HCEC 1CT (cell line): ENCODE measurements at regions not wholly inside any gene's neighbourhood (a gene's known extent, or its start where the extent isn't known, plus 50 kb on each side); places are given as distances from the start of the nearest gene placed in this dataset.
"Not testable (repeated sequence)": the region's sequence is repeated elsewhere in the genome, so short reads cannot be mapped to it uniquely, and the experiment has no call there.

Source experiments
- DNase-seq: peaks from one replicate; pipeline ENCODE4 v3.0.0-alpha.2; 2017

DNA sequence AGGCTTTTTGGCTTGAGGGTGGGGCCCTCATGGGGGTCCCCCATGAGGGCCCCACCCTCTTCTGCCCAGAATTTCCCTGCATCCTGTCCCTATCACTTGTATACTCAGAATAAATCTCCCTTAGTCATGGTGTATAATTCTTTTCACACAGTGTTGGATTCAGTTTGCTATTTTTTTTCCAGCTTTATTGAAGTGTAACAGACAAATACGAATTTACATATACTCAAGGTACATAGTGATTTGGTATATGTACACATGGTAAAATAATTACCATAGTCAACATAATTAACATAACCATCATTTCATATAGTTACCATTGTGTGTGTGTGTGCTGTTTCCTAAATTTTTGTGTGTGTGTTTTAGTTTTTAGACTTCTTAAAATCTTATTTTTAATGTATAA is 289.4 kb downstream of the CNTNAP3B start:
- not testable (repeated sequence) for DNase-seq

DNA sequence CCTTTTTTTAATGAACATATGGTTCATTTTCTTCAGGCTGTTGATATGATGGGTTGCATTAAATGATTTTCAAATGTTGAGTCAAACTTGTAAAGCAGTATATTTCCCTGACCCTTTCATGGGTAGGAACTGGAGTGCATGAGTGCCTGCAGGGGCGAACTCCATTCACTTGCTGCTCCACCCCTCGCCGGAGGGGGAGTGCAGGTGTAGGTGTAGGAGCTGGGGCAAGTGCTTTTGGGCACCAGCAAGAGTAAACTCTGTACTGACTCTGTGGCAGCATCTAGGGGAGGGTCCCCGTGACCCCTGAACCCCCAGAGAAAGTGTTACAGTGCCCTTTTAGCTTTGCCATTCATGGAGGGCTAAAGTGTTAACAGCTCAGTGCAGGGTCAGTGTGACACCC is 290.3 kb downstream of the CNTNAP3B start:
- not testable (repeated sequence) for DNase-seq

DNA sequence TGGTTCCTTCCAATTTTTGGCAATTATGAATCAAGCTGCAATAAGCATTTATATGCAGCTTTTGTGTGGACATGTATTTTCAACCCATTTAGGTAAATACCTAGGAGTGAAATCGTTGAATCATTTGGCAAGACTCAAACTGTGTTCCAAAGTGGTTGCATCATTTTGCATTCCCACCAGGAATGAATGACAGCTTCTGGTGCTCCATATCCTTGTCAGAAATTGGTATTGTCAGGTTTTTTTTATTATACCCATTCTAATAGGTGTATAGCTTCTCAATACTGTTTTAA is 290.7 kb downstream of the CNTNAP3B start:
- not testable (repeated sequence) for DNase-seq

GRCh38 chr9:41837684-41838561 is 291.3 kb downstream of the CNTNAP3B start:
- not testable (repeated sequence) for DNase-seq

- not testable (repeated sequence) for DNase-seq
These were observed 296.1 kb downstream of the CNTNAP3B start for GRCh38 chr9:41833108-41833507.

- not testable (repeated sequence) for DNase-seq
These were observed 304.5 kb downstream of the CNTNAP3B start for GRCh38 chr9:41824723-41825122.

DNA sequence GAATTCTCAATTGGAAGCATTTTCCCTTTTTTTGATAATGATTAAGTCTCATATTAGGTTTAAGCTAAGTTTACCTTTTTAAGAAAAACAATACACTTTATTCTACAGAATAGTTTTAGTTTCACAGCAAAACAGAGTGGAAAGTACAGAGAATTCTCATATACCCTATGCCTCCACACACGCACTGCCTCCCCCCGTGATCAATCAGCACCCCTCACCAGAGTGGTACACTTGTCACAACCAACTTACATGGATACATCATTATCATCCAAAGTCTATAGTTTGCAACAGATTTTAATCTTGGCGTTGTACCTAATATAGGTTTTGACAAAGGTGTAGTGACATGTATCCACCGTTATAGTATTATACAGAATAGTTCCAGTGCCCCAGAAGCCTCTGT is 326.5 kb downstream of the CNTNAP3B start:
- DNase-seq, result not testable (repeated sequence)

GRCh38 chr9:41798684-41799083 is 330.5 kb downstream of the CNTNAP3B start:
- not testable (repeated sequence) for DNase-seq

DNA sequence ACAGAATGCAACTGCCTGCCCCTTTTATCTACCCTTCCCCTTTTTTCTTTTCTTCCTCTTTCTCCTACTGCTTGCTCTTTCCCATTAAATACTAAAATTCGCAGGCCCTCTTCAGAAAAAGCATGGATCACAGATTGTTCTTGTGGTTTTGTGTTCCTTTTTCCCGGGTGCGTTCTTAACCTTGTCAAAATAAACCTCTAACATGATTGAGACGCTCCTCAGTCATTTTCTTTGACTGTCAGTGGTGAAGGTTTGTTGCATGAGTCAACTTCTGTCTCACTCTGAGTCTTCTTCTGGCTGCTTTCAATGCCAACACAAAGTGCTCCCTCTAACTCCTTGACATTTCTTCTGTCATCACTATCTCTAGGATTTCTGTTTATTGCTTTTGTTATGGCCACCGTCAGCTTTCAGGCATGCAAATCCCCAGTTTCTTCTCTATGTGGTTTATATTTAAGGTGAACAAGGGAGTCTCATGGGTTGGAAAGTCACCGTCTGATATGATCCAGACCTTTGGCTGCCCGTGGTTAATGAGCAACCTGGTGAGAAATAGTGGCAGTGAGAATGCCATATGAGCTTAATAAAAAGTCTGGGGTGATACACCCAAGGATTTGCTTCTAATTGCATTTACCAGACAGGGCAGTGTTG is 338.4 kb downstream of the CNTNAP3B start:
- not testable (repeated sequence) for DNase-seq

DNA sequence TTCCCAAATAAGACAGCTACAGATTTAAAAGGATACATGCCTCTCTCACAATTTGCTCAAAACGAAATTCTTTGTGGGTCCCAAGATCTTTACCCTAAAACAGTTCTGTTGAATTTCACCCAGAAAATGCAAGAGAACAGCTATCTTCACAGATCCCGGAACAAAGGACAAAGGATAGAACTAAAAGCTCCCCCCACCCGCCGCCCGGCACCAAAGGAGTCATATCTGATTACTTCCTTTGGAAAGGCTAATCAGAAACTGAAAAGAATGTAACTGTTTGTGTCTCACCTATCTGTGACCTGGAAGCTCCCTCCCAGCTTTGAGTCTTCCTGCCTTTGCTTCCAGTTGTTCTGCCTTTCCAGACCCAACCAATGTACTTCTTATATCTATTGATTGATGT is 339.2 kb downstream of the CNTNAP3B start:
- not testable (repeated sequence) for DNase-seq

DNA sequence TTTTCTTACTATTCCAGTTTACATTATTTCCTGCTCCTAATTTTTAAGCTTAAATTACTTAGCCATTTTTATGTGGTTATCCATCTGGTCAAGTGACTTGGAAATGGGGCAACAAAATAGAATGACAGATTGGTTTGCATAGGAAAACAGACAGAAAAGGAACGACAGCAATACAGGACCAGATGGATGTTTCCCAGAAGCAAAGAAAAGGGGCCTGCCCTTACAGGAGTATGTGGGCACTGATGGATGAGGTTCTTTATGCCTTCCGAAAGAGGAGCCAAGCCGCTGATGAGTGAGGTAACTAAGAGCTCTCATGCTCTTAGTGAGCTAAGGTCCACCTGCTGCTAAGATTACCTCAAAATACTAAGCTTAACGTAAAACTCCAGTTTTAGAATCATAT is 339.8 kb downstream of the CNTNAP3B start:
- DNase-seq, result not testable (repeated sequence)

GRCh38 chr9:41787951-41788350 is 341.3 kb downstream of the CNTNAP3B start:
- DNase-seq, result not testable (repeated sequence)

GRCh38 chr9:41787270-41787669 is 342.0 kb downstream of the CNTNAP3B start:
- not testable (repeated sequence) for DNase-seq

DNA sequence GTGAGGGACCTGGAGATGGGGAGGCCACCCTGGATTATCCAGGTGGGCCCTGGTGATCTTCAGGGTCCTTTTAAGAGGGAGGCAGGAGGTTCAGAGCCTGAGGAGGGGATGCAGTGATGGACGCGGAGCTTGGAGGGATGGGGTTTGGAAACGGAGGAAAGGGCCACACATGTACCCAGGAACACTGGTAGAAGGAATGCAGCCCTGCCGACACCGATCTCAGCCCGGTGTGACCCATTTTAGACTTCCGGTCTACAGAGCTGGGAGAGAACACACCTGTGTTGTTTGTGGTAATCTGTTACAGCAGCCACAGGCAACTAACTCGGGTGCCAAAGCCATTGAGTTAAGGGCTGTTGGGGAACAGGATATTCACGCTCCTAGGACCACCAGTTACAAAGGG is 345.2 kb downstream of the CNTNAP3B start:
- DNase-seq, result not testable (repeated sequence)

- not testable (repeated sequence) for DNase-seq
These were observed 346.0 kb downstream of the CNTNAP3B start for GRCh38 chr9:41783070-41783810.

DNA sequence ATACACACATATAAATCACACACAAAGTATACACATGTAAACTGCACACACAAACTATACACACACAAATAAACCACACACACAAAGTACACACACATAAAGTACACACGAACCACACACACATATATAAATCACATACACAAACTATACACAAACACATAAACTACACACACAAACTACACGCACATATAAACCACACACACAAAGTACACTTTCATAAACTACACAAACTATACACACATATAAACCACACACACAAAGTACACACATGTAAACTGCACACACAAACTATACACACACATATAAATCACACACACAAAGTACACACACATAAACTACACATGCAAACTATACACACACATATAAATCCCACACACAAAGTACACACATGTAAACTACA is 347.3 kb downstream of the CNTNAP3B start:
- not testable (repeated sequence) for DNase-seq

GRCh38 chr9:41779897-41780406 is 349.3 kb downstream of the CNTNAP3B start:
- DNase-seq, result not testable (repeated sequence)

DNA sequence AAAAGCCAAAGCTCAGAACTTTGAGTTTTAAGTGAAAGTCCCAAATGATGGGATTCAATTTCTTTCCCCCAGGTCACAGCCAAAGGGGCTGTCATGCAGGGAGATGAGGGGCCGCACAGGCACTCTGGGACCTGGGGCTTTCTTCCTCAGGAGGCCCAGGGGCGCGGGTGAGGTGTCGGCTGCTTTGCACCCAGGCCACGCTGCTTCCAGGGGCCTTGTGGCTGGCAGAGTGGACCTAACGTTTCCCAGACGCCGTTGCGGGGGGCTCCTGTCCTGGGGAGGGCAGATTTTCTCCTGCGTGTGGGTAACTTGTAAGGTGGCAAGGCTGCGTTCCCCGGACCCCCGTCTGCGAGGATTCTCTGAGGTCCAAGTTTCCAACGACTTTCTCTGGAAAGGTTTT is 350.0 kb downstream of the CNTNAP3B start:
- not testable (repeated sequence) for DNase-seq

GRCh38 chr9:41778535-41779071 is 350.6 kb downstream of the CNTNAP3B start:
- DNase-seq, result not testable (repeated sequence)

DNA sequence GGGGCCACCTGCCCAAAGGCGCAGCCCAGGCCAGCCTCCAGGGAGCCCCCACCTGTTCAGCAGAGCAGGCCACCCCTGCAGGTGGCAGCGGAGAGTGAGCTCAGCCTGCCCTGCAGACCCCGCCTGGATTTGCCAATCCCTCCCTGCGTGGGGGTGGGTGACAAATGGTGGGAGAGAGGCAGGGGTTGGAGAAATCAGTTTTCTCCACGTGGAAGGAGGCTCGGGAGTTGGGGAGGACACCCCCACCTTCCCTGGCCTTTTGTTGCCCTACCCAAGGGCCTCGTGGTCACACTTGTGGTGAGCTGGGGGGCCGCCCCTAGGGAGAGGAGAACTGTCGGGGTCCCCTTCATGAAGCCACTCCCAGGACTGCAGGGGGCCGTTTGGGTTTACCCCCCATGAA is 351.7 kb downstream of the CNTNAP3B start:
- not testable (repeated sequence) for DNase-seq

DNA sequence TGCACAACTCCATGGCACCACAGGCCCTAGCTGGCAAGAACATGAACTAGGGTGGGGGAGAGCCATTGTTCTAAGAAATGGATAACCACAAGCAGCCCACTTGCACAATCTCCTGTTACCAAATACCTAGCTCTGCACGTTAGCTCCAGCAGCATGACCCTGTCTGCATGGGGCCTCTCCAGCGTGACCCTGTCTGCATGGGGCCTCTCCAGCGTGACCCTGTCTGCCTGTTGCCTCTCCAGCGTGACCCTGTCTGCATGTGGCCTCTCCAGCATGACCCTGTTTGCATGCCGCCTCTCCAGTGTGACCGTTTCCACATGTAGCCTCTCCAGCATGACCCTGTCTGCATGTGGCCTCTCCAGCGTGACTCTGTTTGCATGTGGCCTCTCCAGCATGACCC is 356.7 kb downstream of the CNTNAP3B start:
- not testable (repeated sequence) for DNase-seq

- not testable (repeated sequence) for DNase-seq
These were observed 357.5 kb downstream of the CNTNAP3B start for GRCh38 chr9:41771693-41772092.

DNA sequence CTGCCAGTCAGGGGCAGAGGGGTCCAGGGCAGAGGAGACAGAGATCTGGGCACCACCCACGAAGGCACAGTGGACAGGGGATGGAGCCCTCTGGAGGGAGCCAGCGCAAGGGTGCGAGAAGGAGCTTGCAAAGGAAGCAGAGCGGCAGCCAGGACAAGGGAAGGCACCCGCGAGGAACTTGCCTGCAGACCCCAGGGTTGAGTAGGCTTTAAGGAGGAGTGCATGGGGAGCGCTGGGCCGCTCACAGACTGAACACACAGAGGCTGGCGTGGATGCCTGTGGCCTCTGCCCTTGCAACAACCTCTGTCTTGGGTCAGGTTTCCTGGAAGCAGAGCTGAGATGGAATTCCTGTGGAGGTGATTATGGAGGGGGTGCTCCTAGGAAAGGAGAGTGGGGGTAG is 374.4 kb downstream of the CNTNAP3B start:
- not testable (repeated sequence) for DNase-seq
